Hematopoietic multipotent progenitor cell treated with erythropoietin and hydrocortisone succinate and interleukin-3 and kit ligand, for 4 days (in vitro differentiated cells): ENCODE measurements at regions not wholly inside any gene's neighbourhood (a gene's known extent, or its start where the extent isn't known, plus 50 kb on each side); places are given as distances from the start of the nearest gene placed in this dataset.
"Not testable (repeated sequence)": the region's sequence is repeated elsewhere in the genome, so short reads cannot be mapped to it uniquely, and the experiment has no call there.

ENCODE experiments used
- DNase-seq: peaks from one replicate; pipeline ENCODE4 v3.0.0-alpha.2; 2015

DNA sequence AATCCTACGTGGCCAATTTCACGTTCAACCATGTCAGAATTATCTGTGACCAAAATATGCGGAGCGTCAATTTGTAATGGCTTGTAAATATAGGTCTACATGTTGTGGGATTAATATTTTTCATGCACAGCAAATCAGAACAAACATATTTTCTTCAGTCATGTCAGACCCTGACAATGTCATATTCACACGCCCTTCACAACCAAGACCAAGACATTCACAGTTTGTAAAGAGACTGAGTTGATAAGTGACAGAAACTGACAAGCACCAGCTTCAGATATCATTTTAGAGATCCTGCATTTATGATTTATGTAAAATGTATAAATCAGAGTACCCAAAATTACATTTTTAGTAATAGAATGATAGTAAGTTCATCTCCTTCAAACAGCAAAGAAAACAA, 57.3 kb upstream of the NOVA1 start:
- no peak for DNase-seq

GRCh38 chr14:26663506-26663905, 65.7 kb upstream of the NOVA1 start:
- no peak for DNase-seq

DNA sequence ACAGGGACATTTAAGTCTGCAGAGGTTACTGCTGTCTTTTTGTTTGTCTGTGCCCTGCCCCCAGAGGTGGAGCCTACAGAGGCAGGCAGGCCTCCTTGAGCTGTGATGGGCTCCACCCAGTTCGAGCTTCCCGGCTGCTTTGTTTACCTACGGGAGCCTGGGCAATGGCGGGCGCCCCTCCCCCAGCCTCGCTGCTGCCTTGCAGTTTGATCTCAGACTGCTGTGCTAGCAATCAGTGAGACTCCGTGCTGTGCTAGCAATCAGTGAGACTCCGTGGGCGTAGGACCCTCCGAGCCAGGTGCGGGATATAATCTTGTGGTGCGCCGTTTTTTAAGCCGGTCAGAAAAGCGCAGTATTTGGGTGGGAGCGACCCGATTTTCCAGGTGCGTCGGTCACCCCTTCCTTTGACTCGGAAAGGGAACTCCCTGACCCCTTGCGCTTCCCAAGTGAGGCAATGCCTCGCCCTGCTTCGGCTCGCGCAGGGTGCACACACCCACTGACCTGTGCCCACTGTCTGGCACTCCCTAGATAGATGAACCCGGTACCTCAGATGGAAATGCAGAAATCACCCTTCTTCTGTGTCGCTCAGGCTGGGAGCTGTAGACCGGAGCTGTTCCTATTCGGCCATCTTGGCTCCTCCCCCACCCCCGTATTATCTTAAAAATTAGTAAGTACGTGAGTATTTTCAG, 81.0 kb upstream of the NOVA1 start:
- DNase-seq: not testable (repeated sequence)

GRCh38 chr14:26685401-26685800, 87.6 kb upstream of the NOVA1 start:
- no peak for DNase-seq

DNA sequence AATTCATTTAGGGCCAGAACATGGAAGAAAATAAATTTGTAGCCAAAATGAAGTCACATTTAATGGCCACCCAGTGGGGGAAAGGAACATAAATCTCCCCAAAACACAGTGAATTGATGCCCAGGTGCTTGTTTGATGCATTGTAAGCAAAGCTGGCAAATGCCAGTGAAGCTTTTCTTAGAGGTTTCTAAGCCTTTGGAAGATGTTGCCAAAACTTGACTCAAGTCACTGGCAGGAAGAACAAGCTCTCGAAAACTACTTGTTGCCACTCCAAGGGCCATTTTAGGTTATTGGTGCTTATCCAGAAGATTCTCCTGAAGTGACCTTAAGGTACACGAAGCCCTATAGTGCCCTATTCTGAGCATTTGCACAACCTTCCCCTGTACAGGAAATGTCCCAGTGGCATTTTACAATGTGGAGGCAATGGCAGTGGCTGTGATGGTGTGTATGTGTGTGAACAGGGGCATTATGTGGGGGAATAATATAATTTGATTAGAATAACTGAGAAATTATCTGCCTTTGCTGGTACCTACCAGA, 89.5 kb upstream of the NOVA1 start:
- no peak for DNase-seq

DNA sequence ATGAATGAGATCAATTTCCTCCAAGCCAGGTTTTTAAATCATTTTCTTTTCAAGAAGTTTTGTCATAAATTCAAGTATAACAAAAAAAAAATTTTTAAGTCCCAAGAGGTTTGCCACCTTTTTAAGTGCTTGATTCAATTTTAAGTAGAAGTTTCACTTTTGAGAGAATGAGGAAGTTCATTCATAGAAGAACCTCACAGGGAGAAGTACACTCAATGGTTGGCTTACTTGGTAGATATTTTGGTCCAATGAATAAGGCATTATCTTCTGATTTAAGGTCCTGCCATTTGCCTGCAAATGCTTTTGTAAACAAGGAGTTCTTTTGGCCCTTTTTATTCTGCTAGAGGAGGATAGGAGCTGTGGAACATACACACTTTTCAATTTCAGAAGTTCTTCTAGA, 96.7 kb upstream of the NOVA1 start:
- no peak for DNase-seq

- DNase-seq: no peak
Measured at GRCh38 chr14:26702721-26703230, 104.9 kb upstream of the NOVA1 start.

GRCh38 chr14:26703686-26704366, 106.0 kb upstream of the NOVA1 start:
- DNase-seq: no peak

DNA sequence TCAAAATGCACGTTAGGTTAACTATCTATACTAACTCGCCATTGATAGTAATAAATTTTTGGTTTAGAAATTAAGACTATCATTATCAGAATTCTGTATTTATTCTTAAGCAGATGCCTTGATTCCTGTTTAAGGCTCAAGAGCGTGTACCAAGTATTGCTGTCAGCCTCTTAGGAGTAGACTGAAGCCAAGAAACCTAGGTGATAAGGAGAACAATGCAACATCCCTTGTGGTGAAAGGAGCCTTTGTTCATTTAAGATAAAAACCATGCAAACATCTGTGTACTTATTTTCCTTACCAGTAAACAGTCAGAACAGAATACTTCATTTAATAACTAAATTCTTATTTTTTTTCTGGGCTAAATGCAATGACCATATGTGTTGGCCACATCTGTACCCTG, 109.4 kb upstream of the NOVA1 start:
- no peak for DNase-seq

- DNase-seq: no peak
Measured at GRCh38 chr14:26709019-26709418, 111.2 kb upstream of the NOVA1 start.

- no peak for DNase-seq
Measured at GRCh38 chr14:26719514-26719913, 121.7 kb upstream of the NOVA1 start.

DNA sequence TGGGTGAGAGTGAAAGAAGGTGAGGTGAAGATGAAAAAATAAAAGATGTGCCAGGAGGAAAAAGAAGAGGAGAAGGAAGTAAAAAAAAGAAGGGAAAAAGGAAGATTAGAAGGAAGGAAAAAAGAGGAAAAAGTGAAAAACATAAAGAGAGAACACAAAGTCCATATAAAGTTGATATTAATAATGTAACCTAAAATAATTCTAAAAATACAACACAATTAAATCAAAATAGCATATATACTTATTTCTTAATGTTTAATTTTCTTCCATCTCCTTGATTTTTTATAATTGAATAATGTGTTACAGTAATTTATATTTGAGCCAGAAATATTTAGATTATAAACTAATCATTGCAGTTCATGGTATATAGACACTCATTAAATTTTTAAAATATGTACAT, 124.4 kb upstream of the NOVA1 start:
- DNase-seq: no peak

- DNase-seq: no peak
Measured at GRCh38 chr14:26729851-26730250, 132.0 kb upstream of the NOVA1 start.

DNA sequence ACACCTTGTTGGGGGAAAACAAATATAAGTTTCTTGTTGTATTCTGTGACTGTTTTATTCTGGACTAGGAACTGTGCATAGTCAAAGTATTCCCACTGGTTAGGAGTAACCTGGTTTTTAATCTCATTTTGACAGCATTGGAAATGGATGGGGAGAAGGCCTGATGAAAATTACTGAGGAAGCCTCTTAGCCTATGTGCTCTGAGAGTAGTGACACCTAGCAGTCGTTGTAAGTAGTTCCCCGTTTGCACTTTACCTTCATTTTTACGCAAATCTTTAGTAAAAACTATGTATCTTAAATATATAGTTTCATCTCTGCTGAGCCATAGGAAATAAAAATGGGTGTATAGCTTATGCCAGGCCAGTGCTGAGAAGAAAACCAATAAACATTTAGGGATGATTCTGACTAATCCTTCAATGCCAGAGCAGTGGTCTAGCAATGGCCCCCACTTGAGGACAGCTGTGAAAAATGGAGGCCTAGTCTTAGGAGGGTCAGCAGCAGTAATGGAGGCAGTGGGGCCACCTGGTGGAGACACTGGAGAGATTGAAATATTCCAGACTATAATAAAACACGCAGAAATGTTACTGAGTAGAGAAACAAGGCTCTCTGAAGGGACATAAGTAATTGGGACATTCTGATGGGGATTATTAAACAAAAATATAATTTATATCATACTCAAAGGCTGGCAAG, 133.2 kb upstream of the NOVA1 start:
- DNase-seq: peak; percentile 24

GRCh38 chr14:26735811-26736210, 138.0 kb upstream of the NOVA1 start:
- no peak for DNase-seq

- no peak for DNase-seq
Measured at GRCh38 chr14:26738571-26738970, 140.7 kb upstream of the NOVA1 start.

GRCh38 chr14:26741711-26742212, 143.9 kb upstream of the NOVA1 start:
- no peak for DNase-seq

- no peak for DNase-seq
Measured at GRCh38 chr14:26743284-26743683, 145.5 kb upstream of the NOVA1 start.

DNA sequence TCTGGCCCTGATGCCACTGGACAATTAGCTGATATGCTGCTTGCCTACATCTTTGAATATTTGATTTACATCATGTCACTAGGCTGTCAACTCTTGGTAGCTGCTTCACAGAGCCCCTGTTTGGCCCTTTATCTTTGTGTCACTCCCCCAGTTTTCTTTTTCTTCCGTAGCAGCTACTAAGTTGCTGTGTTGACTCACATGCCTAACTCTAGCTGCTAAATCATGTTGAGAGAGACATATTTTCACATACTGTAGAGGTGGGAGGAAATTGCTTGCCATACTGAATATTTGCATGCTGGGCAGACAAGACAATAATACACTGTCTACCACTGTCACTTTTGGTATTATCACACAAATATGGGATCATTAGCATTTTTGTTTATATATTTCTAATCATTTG, 147.1 kb upstream of the NOVA1 start:
- DNase-seq: no peak

DNA sequence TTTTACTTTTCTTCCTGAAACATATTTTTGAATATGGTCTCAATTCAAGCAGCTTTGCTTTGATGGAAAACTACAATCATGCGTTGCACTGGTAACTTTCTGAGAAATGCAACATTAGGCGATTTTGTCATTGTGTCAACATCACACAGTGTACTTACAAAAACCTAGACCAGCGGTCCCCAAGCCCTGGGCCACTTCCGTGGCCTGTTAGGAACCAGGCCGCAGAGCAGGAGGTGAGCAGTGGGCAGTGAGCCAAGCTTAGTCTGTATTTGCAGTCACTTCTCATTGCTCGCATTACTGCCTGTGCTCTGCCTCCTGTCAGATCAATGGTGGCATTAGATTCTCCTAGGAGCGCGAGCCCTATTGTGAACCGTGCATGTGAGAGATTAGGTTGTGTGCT, 163.7 kb upstream of the NOVA1 start:
- DNase-seq: no peak

- no peak for DNase-seq
Measured at GRCh38 chr14:26765301-26765700, 167.5 kb upstream of the NOVA1 start.

GRCh38 chr14:26765768-26766520, 168.1 kb upstream of the NOVA1 start:
- DNase-seq: no peak

GRCh38 chr14:26766726-26767125, 168.9 kb upstream of the NOVA1 start:
- no peak for DNase-seq
